H1 (cell line): ENCODE measurements at regions not wholly inside any gene's neighbourhood (a gene's known extent, or its start where the extent isn't known, plus 50 kb on each side); places are given as distances from the start of the nearest gene placed in this dataset.

Source experiments
- ASH2L ChIP-seq: fragments of 200-600, 300-600 bp; sonication (generic); IDR thresholded peaks from one replicate; pipeline ENCODE4 v1.7.1; 2017; ENCODE audit warnings: low read length
- BCL11A ChIP-seq, 2 experiments: IDR thresholded peaks; one replicate each; pipeline ENCODE4 v1.6.1; 2011; ENCODE audit warnings: low read depth in 2 of 2, low read length in 2 of 2, mild to moderate bottlenecking in 2 of 2
- CBX8 ChIP-seq: fragments of 300-800, 300-1000 bp; sonication (generic); IDR thresholded peaks from 2 replicates; pipeline ENCODE4 v1.7.1; 2016; ENCODE audit warnings: low read depth, low read length, borderline replicate concordance
- CHD1 ChIP-seq: IDR thresholded peaks from 2 replicates; pipeline ENCODE4 v1.6.1; 2012; ENCODE audit warnings: low read depth, low read length, improper control_type of control experiment
- CHD2 ChIP-seq: IDR thresholded peaks from 2 replicates; pipeline ENCODE4 v1.6.1; 2012; ENCODE audit warnings: low read length, improper control_type of control experiment
- CHD7 ChIP-seq: fragments of 300-600 bp; sonication (generic); IDR thresholded peaks from 2 replicates; pipeline ENCODE4 v1.7.1; 2012; ENCODE audit warnings: low read length, moderate library complexity, mild to moderate bottlenecking, inconsistent platforms; ENCODE audit not compliant: insufficient replicate concordance
- PHF8 ChIP-seq: fragments of 200-600 bp; sonication (generic); conservative IDR thresholded peaks from 2 replicates; pipeline ENCODE4 v1.7.1; 2012; ENCODE audit warnings: low read depth, mild to moderate bottlenecking, inconsistent platforms, low read length, moderate library complexity
- POLR2A ChIP-seq, 2 experiments: IDR thresholded peaks; 1 replicate in 1 of 2; 2 replicates in 1 of 2; pipeline ENCODE4 v1.6.1; 2011; ENCODE audit warnings: low read depth in 2 of 2, low read length in 2 of 2, mild to moderate bottlenecking in 2 of 2; ENCODE audit errors: control extremely low read depth in 1 of 2
- SIN3A ChIP-seq, 2 experiments: IDR thresholded peaks in 1 of 2; conservative IDR thresholded peaks in 1 of 2; 2 replicates each; pipeline ENCODE4 v1.6.1; 2011 to 2012; ENCODE audit warnings: low read length in 2 of 2, improper control_type of control experiment in 1 of 2, low read depth in 1 of 2, mild to moderate bottlenecking in 1 of 2
- TAF7 ChIP-seq: optimal IDR thresholded peaks from 2 replicates; pipeline ENCODE3; 2011; ENCODE audit warnings: low read depth, mild to moderate bottlenecking, inconsistent platforms, low read length, moderate library complexity, borderline replicate concordance
- TBP ChIP-seq: IDR thresholded peaks from 2 replicates; pipeline ENCODE4 v1.6.1; 2011; ENCODE audit warnings: low read depth, low read length, improper control_type of control experiment

GRCh38 chr4:176610594-176610993, 182.1 kb downstream of the VEGFC start (continued):
- TF ChIP-seq CHD7, result no peak
- no peak for TF ChIP-seq PHF8
- TF ChIP-seq CBX8, result no peak
- no peak for TF ChIP-seq CHD2
- TF ChIP-seq ASH2L, result no peak
- no peak for TF ChIP-seq BCL11A (IDR thresholded peaks at IDR 0.05; ENCODE audit: low read depth in 2 of 2, low read length in 2 of 2)
- no peak for TF ChIP-seq TAF7
- no peak for TF ChIP-seq POLR2A (IDR thresholded peaks at IDR 0.05; ENCODE audit: control extremely low read depth in 1 of 2, low read depth in 2 of 2, low read length in 2 of 2)
- TF ChIP-seq SIN3A (conservative IDR thresholded peaks at IDR 0.05 in 1 of 2, IDR thresholded peaks at IDR 0.05 in 1 of 2; ENCODE audit: low read depth in 1 of 2, low read length in 2 of 2), result no peak
- TF ChIP-seq TBP, result no peak
- no peak for TF ChIP-seq CHD1
